Thyroid gland (tissue), 4 donors: ENCODE measurements at regions not wholly inside any gene's neighbourhood (a gene's known extent, or its start where the extent isn't known, plus 50 kb on each side); places are given as distances from the start of the nearest gene placed in this dataset.

Experiments
- DNase-seq, 2 donors: peaks; one replicate each; pipeline ENCODE4 v3.0.0-alpha.2; 2019
- H3K27ac ChIP-seq, 3 donors: fragments of 200-600 bp; sonication (generic); 1 replicate in 2 of 3; 2 replicates in 1 of 3; pipeline ENCODE4 v1.5.1; 2016 to 2019; ENCODE audit warnings: mild to moderate bottlenecking in 1 of 3, moderate library complexity in 1 of 3
- H3K27me3 ChIP-seq: fragments of 200-600 bp; sonication (generic); one replicate; pipeline ENCODE4 v1.5.1; 2019
- H3K36me3 ChIP-seq, 2 donors: fragments of 200-600 bp; sonication (generic); one replicate each; pipeline ENCODE4 v1.5.1; 2016 to 2019
- H3K4me1 ChIP-seq, 2 donors: fragments of 200-600 bp; sonication (generic); one replicate each; pipeline ENCODE4 v1.5.1; 2017 to 2019
- H3K4me3 ChIP-seq, 3 donors: fragments of 200-600 bp; sonication (generic); replicated peaks in 1 of 3; 1 replicate in 2 of 3; 2 replicates in 1 of 3; pipeline ENCODE4 v1.5.1; 2016; ENCODE audit warnings: mild to moderate bottlenecking in 1 of 3
- H3K9me3 ChIP-seq: fragments of 200-600 bp; sonication (generic); one replicate; pipeline ENCODE4 v1.5.1; 2017
- CTCF ChIP-seq, 6 experiments: fragments of 200-600 bp in 3 of 6; fragments of 450-650 bp in 3 of 6; sonication (generic) in 3 of 6; IDR thresholded peaks; one replicate each; pipeline ENCODE4 v1.5.1; 2016 to 2019; ENCODE audit warnings: antibody characterized with exemption in 6 of 6, mild to moderate bottlenecking in 2 of 6, inconsistent platforms in 1 of 6, moderate library complexity in 1 of 6
- POLR2A ChIP-seq, 2 donors: fragments of 450-650 bp; IDR thresholded peaks; one replicate each; pipeline ENCODE4 v1.6.1; 2017; ENCODE audit warnings: antibody characterized with exemption in 2 of 2, mild to moderate bottlenecking in 2 of 2, moderate library complexity in 1 of 2
- WGBS, 2 donors: methylation state at CpG; one replicate each; pipeline ENCODE4 v1.1.5; 2017; 5-methylcytosine and 5-hydroxymethylcytosine counted together
- intact Hi-C: fragments of 100-400 bp; cut with DNase I; formaldehyde crosslinking; loops from one replicate; pipeline ENCODE4 v1.15.1; 2023

DNA sequence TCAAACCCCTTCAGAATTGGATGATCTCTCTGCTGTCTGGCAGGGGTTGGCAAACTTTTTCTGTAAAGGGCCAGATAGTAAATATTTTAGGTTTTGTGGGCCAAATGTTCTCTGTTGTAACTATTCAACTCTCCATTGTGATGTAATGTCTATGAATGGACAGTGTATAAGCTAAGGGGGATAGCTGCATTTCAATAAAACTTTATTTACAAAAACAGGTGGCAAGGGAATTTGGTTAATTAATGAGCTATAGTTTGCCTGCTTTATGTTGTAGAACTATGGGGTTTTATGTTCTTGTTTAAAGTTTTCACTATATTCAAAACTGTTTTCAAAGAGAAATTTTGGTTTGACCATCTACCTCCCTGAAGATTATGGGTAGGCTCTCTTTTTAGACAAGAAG is 182.1 kb upstream of the CITED2 start:
- intact Hi-C loops, result no loop called here
- no peak overlapping the region for H3K27ac ChIP-seq
- H3K4me1 ChIP-seq, result peaks cover 0 to 4% of the 10 kb centered on the region in 2 donors
- H3K27me3 ChIP-seq, result no peaks in the 10 kb centered on the region
- H3K9me3 ChIP-seq, result no peaks in the 10 kb centered on the region
- TF ChIP-seq CTCF (IDR thresholded peaks at IDR 0.05) (no peak), POLR2A (IDR thresholded peaks at IDR 0.05) (no peak)
- no peaks in the 10 kb centered on the region for H3K36me3 ChIP-seq
- no peak overlapping the region for H3K4me3 ChIP-seq
- DNase-seq, result no peak

- intact Hi-C loops, result no loop called here
- Histone ChIP-seq H3K9me3 (no peaks in the 10 kb centered on the region), H3K36me3 (no peaks in the 10 kb centered on the region), H3K4me3 (no peak overlapping the region), H3K27me3 (no peaks in the 10 kb centered on the region), H3K27ac (no peak overlapping the region), H3K4me1 (peaks cover 0 to 4% of the 10 kb centered on the region in 2 donors)
- WGBS, 2 donors, result 77 to 80% methylated on average over 7 of the region's 7 CpGs
- DNase-seq, result no peak
- no peak for TF ChIP-seq POLR2A (IDR thresholded peaks at IDR 0.05)
- TF ChIP-seq CTCF (IDR thresholded peaks at IDR 0.05), result no peak
Observed at GRCh38 chr6:139553916-139554315, 179.5 kb upstream of the CITED2 start.

GRCh38 chr6:139551376-139551775 is 176.9 kb upstream of the CITED2 start:
- Histone ChIP-seq H3K27ac (no peak overlapping the region), H3K27me3 (no peaks in the 10 kb centered on the region), H3K4me3 (no peak overlapping the region), H3K9me3 (no peaks in the 10 kb centered on the region), H3K36me3 (no peaks in the 10 kb centered on the region), H3K4me1 (peaks cover 16 to 19% of the 10 kb centered on the region in 2 donors)
- intact Hi-C loops, result no loop called here
- DNase-seq, result no peak
- WGBS, 2 donors, result 90 to 93% methylated on average over 2 of the region's 2 CpGs
- TF ChIP-seq CTCF (IDR thresholded peaks at IDR 0.05) (no peak), POLR2A (IDR thresholded peaks at IDR 0.05) (no peak)

- intact Hi-C loops, result no loop called here
- TF ChIP-seq POLR2A (IDR thresholded peaks at IDR 0.05) (no peak), CTCF (IDR thresholded peaks at IDR 0.05) (no peak)
- Histone ChIP-seq H3K27ac (no peak overlapping the region), H3K4me1 (peaks cover 25 to 29% of the 10 kb centered on the region in 2 donors), H3K4me3 (no peak overlapping the region), H3K9me3 (no peaks in the 10 kb centered on the region), H3K27me3 (no peaks in the 10 kb centered on the region), H3K36me3 (no peaks in the 10 kb centered on the region)
- WGBS, 2 donors, result 31 to 62% methylated on average over 3 of the region's 3 CpGs
- no peak for DNase-seq
Observed at GRCh38 chr6:139550361-139550760, 175.9 kb upstream of the CITED2 start.

GRCh38 chr6:139549561-139550070 is 175.2 kb upstream of the CITED2 start:
- TF ChIP-seq CTCF (IDR thresholded peaks at IDR 0.05), result no peak
- no peak for TF ChIP-seq POLR2A (IDR thresholded peaks at IDR 0.05)
- WGBS, 2 donors, result 87 to 91% methylated on average over 5 of the region's 5 CpGs
- Histone ChIP-seq H3K36me3 (no peaks in the 10 kb centered on the region), H3K4me1 (peaks cover 32% of the 10 kb centered on the region in 2 donors), H3K9me3 (no peaks in the 10 kb centered on the region), H3K27ac (no peak overlapping the region), H3K4me3 (no peak overlapping the region), H3K27me3 (no peaks in the 10 kb centered on the region)
- DNase-seq, result no peak
- intact Hi-C loops, result no loop called here
